HG03135 (cell line): ENCODE measurements at regions not wholly inside any gene's neighbourhood (a gene's known extent, or its start where the extent isn't known, plus 50 kb on each side); places are given as distances from the start of the nearest gene placed in this dataset.

Experiments used
- ATAC-seq: cut with Tn5 transposase; IDR thresholded peaks from one replicate; pipeline ENCODE4 v1.9.1; 2021; ENCODE audit warnings: mild to moderate bottlenecking, moderate library complexity; ENCODE audit not compliant: unreplicated experiment

DNA sequence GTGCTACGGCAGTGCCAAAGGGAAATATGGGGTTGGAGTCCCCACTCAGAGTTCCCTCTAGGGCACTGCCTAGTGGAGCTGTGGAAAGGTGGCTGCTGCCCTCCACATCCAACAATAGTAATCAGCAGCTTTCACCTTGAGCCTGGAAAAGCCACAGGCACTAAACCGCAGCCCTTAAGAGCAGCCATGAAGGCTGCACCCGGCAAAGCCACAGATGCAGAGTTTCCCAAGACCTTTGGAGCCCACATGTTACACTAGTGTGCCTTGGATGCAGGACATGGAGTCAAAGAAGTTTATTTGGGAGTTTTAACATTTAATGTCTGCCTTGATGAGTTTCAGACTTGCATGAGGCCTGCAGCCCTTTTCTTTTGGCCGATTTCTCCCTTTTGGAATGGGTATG, 91.4 kb upstream of the HSF2 start:
- ATAC-seq: no peak

DNA sequence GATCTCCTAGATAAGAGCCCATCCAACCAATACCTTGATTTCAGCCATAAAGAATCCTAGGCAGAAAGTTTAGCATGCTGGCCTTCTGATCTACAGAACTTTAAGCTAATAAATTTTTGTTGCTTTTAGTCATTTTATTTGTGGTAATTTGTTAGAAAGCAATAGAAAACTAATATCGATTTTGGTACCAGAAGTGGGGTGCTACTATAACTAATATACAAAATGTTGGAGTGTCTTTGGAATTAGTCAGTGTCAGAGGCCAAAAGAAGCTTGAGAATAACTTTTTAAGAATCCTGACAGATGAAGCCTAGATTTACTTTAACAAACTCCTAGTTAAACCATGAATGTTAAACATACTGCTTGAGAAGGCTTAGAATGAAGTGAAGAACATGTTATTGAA, 83.6 kb upstream of the HSF2 start:
- no peak for ATAC-seq

DNA sequence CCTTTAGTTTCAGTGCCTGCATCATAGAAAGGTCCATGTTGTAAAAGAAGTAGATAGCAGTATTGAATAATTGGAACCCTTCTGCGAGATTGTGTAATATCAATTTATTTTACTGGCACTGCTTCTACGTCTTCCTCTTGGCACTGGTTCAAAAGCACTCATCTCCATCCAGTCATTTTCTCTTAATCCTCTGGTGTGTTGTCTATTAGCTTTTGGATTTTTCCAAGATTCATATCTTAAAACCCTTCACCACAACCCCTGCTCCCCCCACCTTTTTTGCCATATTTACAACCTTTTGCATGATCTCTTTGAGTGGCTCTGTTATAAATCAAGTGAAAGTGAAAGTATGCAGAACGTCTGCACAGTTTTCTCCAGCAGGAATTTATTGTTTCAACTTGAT, 76.6 kb upstream of the HSF2 start:
- ATAC-seq: no peak

DNA sequence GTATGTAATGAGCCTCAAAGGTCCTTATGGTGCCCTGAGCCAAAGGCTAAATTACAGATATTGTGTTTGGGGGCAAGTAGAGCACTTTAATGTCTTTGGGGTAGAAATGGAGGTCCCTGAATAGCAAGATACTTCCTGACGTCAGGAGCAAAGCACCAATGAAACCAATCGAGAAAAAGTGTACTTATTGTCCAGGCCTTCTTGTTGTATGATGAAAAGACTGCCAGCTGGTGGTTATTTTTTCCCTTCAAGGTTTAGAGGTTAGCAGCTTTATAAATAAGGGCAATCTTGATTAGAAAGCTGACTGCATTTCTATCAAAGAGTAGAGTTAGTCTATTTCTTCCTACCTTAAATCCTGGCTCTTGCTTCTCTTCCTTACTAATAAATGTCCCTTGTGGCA, 76.1 kb upstream of the HSF2 start:
- ATAC-seq: no peak

DNA sequence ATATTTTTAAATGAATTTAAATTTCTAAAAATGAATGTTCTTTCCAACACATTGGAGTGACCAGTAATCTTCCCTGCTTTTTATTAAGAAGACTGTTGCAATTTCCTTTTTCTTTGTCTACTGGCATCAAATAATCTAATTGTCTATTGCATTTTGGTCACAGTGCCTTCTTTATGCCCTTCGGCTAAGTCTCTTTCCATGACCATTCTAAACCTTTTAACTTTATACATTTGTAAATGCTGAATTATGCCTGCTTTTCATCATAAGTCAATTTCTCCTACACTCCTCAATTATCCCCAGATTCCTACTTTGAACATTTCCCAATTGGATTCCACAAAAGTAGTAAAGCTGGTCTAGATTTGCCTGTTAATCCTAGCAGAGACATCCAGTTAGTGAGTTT, 69.1 kb upstream of the HSF2 start:
- ATAC-seq: no peak

DNA sequence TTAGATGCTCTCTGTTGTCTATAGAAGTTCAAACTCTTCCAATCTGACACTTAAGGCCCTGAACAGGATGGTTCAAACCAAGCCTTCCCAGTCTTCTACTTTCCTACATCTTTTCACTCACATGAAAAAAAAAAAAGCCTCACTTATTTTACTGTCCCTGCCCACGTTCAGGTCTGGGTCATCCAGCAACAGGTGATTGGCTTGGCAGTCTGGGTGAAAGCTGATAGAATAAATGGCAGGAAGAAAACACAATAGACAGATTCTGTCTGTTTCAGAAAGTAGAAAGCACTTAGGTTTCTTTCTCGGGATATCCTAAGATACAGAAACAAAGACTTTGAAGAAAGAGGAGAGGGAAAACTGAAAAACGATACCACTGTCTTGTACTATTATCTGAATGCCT, 61.8 kb upstream of the HSF2 start:
- no peak for ATAC-seq

DNA sequence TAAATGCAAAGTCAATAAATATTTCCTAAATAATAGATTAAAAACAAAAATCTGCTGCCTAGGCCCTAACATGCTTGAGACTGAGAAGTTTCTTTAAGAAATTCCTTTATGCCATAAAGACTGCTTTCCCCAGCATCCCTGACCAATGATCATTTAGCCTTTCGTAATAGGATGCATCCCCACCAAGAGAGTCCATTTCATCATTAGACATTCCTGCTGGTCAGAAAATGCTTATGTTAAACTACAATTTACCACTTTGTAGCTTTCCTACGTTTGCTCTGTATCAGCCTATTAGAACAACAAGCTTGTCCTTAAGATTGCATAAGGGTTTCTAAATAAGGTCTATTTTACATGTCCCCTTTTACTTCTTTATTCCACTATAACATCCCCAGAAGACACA, 59.8 kb upstream of the HSF2 start:
- ATAC-seq: no peak

DNA sequence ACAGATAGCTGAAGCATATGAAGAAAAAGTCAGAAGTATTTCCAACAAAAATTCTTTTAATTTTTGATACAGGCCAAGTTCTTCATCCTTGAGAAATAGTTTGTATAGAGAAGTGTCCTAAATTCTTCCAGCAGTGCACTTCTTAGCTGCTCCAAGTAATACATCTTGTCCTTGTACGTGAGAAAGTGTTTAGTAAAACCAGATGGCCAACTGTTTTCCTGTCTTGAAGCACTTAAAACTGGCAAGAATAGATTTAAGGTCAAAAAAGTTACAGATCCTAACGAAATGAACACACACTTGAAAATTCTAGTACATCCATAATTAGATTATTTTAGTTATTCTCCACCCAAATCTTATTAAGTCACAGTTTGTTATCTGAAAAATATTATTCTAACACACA, 52.2 kb upstream of the HSF2 start:
- ATAC-seq: no peak

DNA sequence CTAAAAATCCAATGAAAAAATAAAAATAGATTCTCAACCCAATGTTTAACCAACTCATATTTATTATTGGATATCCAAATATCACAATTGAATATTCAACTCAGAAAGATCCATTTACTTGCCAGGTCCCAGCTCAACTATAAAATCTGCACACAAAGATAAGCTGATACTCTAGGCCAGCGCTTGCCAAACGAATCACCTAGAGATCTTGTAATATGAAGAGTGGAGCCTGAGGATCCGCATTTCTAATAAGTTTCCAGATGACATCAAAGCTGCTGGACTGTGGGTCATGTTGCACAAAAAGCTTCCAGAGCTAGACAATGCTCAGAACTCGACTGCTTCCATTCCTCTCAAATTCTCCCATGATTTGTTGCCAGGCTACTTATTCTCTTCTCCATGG, 51.7 kb upstream of the HSF2 start:
- no peak for ATAC-seq
